Activated naive CD4-positive, alpha-beta T cell treated with anti-CD3 and anti-CD28 coated beads for 36 hours (primary cell): ENCODE measurements at regions not wholly inside any gene's neighbourhood (a gene's known extent, or its start where the extent isn't known, plus 50 kb on each side); places are given as distances from the start of the nearest gene placed in this dataset.

Experiments
- CTCF ChIA-PET: fragments of 350-600 bp; sonication (Branson Sonifier 250); formaldehyde crosslinking; loops from one replicate; lab custom pipeline; 2021; ENCODE audit warnings: antibody characterized with exemption; lab: Charles Lee
- DNase-seq: peaks from one replicate; pipeline ENCODE4 v3.0.0-alpha.2; 2020
- H3K27ac Mint-ChIP-seq: one replicate; pipeline ENCODE4 v1.8.0; 2021; ENCODE audit warnings: mild to moderate bottlenecking, mixed read lengths
- H3K27me3 Mint-ChIP-seq: one replicate; pipeline ENCODE4 v1.8.0; 2021; ENCODE audit warnings: low read depth, mixed read lengths
- H3K36me3 Mint-ChIP-seq: one replicate; pipeline ENCODE4 v1.8.0; 2021; ENCODE audit warnings: low read depth, mixed read lengths
- H3K4me1 Mint-ChIP-seq: one replicate; pipeline ENCODE4 v1.8.0; 2021; ENCODE audit warnings: low read depth, mixed read lengths
- H3K4me3 Mint-ChIP-seq: one replicate; pipeline ENCODE4 v1.8.0; 2021; ENCODE audit warnings: mild to moderate bottlenecking, moderate library complexity, mixed read lengths
- H3K9me3 Mint-ChIP-seq: one replicate; pipeline ENCODE4 v1.8.0; 2021; ENCODE audit warnings: mixed read lengths
- intact Hi-C: fragments of 100-400 bp; cut with micrococcal nuclease; formaldehyde crosslinking; loops from one replicate; pipeline ENCODE4 v1.15.1; 2023

DNA sequence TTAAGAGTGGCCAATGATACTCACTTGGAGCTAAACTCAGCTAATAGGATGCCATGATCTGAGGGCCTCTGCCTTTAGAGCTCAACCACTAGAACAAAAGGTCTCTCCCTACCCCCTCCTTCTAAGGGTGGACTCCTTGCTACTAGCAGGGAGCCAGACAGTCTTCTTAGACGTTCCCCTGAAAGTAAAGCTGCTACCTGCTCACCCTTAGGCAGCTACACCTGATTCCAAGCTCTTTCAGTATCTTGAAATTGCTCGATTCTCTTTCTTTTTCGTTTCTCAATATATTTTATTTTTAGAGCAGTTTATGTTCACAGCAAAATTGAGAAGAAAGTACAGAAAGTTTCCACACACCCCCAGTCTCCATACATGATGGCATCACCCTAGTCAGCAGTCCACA is 112.6 kb upstream of the KCNJ15 start:
- CTCF ChIA-PET: no interaction called here
- Mint-ChIP-seq H3K27ac (no peak overlapping the region), H3K9me3 (peaks cover 8% of the 10 kb centered on the region), H3K4me3 (no peak overlapping the region), H3K27me3 (peaks cover 10% of the 10 kb centered on the region), H3K36me3 (peaks cover 3% of the 10 kb centered on the region), H3K4me1 (no peaks in the 10 kb centered on the region)
- DNase-seq: no peak
- intact Hi-C loops: no loop called here

DNA sequence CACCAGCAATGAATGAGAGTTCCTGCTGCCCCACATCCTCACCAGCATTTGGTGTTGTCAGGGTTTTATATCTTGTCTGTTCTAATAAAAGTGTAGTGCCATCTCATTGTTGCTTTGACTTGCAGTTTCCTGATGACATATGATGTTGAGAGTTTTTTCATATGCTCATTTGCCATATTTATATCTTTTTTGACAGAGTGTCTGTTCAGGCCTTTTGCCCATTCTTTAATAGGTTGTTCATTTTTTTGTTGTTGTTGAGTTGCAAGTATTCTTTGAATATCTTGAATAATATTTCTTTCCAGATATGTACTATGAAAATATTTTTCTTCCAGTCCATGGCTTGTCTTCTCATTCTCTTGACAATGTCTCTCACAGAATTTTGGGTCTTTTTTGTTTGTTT is 111.7 kb upstream of the KCNJ15 start:
- intact Hi-C loops: no loop called here
- H3K4me1 Mint-ChIP-seq: no peaks in the 10 kb centered on the region
- CTCF ChIA-PET: no interaction called here
- H3K27ac Mint-ChIP-seq: no peak overlapping the region
- peaks cover 10% of the 10 kb centered on the region for H3K27me3 Mint-ChIP-seq
- no peak overlapping the region for H3K4me3 Mint-ChIP-seq
- H3K9me3 Mint-ChIP-seq: peaks cover 8% of the 10 kb centered on the region
- DNase-seq: no peak
- peaks cover 3% of the 10 kb centered on the region for H3K36me3 Mint-ChIP-seq

DNA sequence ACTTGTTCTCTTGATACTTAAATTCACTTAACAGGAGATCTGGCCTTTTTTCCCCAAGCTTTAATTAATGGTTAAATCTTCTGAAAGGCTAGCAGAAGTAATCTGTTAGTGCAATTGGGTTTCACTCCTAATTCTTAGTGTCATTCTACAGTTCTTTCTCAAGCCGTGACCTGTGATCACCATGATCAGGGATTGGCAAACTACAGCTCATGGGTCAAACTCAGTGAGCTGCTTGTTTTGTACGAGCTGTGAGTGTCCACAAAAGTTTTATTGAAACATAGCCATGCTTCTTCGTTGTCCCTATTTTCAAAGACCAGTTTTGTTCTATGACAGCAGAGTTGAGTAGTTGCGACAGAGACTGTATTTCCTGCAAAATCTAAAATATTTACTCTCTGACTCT is 109.4 kb upstream of the KCNJ15 start:
- CTCF ChIA-PET: interaction anchor here (1.9 kb wide), 1 partner anchor 12 kb away, joined by 7 read pairs; no protein-coding TSS in a partner anchor
- intact Hi-C loops: no loop called here
- H3K4me3 Mint-ChIP-seq: no peak overlapping the region
- DNase-seq: no peak
- peaks cover 8% of the 10 kb centered on the region for H3K27me3 Mint-ChIP-seq
- H3K27ac Mint-ChIP-seq: no peak overlapping the region
- peaks cover 4% of the 10 kb centered on the region for H3K9me3 Mint-ChIP-seq
- peaks cover 3% of the 10 kb centered on the region for H3K36me3 Mint-ChIP-seq
- H3K4me1 Mint-ChIP-seq: no peaks in the 10 kb centered on the region

DNA sequence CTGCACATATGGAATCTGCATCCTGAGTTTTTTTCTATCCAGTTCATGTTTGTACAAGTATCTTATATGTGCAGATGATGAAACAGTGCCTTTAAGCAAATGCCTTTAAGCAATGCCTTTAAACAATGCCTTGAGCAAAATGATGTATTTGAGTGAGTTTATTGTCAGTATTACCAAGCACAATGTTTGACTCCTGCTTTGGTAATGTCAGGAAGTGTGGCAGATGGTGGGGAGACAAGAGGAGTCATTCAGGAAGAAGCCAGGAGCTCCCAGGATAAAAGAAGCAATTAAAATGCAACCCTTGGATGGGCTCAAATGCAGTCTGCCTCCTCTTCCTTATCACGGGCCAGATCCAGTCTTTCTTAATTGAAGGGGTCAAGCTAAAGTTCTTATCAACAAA is 108.7 kb upstream of the KCNJ15 start:
- Mint-ChIP-seq H3K27ac (no peak overlapping the region), H3K27me3 (peaks cover 10% of the 10 kb centered on the region), H3K36me3 (peaks cover 3% of the 10 kb centered on the region), H3K4me3 (no peak overlapping the region), H3K9me3 (peaks cover 4% of the 10 kb centered on the region), H3K4me1 (no peaks in the 10 kb centered on the region)
- intact Hi-C loops: no loop called here
- CTCF ChIA-PET: interaction anchor here (1.9 kb wide), 1 partner anchor 11 kb away, joined by 7 read pairs; no protein-coding TSS in a partner anchor
- DNase-seq: no peak

DNA sequence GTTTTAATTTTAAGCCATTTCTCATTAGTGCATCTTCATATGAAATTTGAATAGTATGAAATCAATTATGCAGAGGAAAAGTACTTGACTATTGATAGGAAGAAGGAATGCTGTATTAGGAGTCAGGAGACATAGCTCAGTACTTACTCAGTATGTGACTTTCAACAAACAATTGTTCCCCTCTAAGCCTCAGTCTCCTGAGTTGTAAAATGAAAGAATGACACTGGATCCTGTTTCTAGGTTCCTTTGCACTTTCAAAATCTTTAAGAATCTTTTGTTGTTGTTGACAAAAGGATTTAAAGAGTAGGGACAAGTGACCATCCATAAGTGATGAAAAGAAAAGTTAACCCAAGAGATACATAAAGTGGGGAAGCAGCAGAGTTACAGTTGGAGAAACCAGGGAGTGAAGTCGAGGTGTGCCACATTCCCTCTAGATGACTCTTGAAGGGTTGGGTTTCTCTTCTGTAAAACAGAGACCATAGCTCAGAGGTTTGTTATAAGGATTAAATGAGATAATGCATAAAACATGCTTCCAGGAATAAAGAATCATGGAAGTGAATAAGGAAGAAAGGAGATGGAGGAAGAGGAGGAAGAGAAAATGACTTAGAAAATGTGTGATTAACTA is 105.7 kb upstream of the KCNJ15 start:
- CTCF ChIA-PET: no interaction called here
- no peaks in the 10 kb centered on the region for H3K9me3 Mint-ChIP-seq
- DNase-seq: no peak
- H3K4me1 Mint-ChIP-seq: no peaks in the 10 kb centered on the region
- no peaks in the 10 kb centered on the region for H3K36me3 Mint-ChIP-seq
- H3K27me3 Mint-ChIP-seq: peaks cover 15% of the 10 kb centered on the region
- intact Hi-C loops: no loop called here
- H3K4me3 Mint-ChIP-seq: no peak overlapping the region
- H3K27ac Mint-ChIP-seq: no peak overlapping the region

DNA sequence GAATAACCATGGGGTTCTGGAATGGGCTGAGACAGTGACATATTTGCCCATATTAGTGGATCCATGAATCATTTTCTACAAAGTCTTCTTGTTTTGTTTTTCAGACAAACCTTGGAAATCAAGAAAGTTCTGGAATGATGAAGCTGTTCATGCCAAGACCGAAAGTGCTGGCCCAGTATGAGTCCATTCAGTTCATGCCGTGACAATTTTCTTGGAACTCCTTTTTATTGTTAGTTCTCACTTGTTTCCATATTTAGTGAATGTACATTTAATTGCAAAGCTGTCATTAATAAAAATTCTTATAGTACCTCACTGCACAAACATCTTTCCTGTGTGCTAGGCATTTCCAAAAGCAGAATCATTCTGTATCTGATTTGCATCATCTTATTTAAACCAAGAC is 100.6 kb upstream of the KCNJ15 start:
- Mint-ChIP-seq H3K4me1 (no peaks in the 10 kb centered on the region), H3K36me3 (no peaks in the 10 kb centered on the region), H3K27ac (no peak overlapping the region), H3K27me3 (peaks cover 23% of the 10 kb centered on the region), H3K9me3 (no peaks in the 10 kb centered on the region), H3K4me3 (no peak overlapping the region)
- CTCF ChIA-PET: interaction anchor here (2.4 to 7.9 kb wide), 2 partner anchors 13 to 198 kb away, joined by 14 to 134 read pairs; no protein-coding TSS in a partner anchor
- no peak for DNase-seq
- intact Hi-C loops: no loop called here

DNA sequence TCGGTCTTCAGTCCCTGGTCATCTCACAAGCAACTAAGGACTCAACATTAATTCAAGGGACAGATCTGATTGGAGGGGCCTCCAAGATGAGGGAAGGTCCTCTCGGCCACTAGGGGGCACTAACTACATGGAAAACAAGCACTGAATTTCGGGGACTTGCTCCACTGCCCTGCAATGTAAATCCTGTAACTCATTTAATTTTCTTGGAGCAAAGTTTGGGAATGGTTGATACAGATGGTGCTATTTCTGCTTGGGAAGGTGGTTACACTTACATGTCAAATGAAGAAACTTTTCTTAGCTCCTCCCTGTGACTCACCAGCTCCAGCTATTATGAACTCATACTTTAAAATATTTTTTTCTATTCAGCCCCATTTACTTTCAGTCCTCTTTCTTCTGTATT is 97.4 kb upstream of the KCNJ15 start:
- Mint-ChIP-seq H3K36me3 (no peaks in the 10 kb centered on the region), H3K9me3 (no peaks in the 10 kb centered on the region), H3K27ac (no peak overlapping the region), H3K27me3 (peaks cover 16% of the 10 kb centered on the region), H3K4me1 (no peaks in the 10 kb centered on the region), H3K4me3 (no peak overlapping the region)
- peak; percentile 76 for DNase-seq
- intact Hi-C loops: loop anchor here (1.0 kb wide), 3 partner anchors 60 to 197 kb away; no protein-coding TSS in a partner anchor
- CTCF ChIA-PET: interaction anchor here (0.8 to 7.9 kb wide), 10 partner anchors 10 to 195 kb away, joined by 3 to 134 read pairs (median 4); no protein-coding TSS in a partner anchor

DNA sequence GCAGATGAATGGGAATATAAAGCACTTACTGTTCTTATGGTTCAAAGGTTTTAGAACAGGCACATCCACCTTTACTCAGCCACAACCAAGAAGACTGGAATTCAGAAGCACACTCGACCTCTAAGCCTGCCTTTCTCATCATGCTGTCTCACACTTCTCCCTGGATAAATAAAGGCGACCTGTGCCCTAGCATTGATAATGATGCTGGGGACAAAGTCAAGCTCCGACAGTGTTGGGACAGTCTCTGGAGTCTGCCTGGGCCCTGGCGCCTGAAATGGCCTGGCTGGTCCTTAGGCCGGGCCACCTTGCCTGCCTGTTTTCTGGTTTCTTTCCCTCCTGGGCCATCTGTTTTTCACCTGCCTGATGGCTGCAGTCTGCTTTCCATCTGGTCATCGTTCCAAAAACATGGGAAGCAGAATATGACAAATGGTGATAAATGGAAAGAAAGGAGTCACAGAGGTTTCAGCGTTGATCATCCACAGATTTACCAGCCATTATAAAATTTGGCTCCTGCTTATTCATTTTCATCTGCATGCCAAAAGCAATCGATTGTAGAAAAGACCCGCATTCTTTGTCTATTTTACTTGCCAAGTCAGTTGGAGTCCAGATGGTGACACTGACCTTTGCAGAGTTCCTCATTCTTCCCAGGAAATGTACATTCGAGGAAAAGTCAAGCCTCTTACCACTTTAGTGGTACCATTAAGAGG is 91.2 kb upstream of the KCNJ15 start:
- no peaks in the 10 kb centered on the region for H3K4me1 Mint-ChIP-seq
- intact Hi-C loops: no loop called here
- CTCF ChIA-PET: interaction anchor here (1.6 to 6.6 kb wide), 2 partner anchors 186 to 187 kb away, joined by 5 to 55 read pairs; no protein-coding TSS in a partner anchor
- H3K4me3 Mint-ChIP-seq: no peak overlapping the region
- H3K9me3 Mint-ChIP-seq: no peaks in the 10 kb centered on the region
- H3K36me3 Mint-ChIP-seq: no peaks in the 10 kb centered on the region
- H3K27me3 Mint-ChIP-seq: peaks cover 2% of the 10 kb centered on the region
- no peak for DNase-seq
- H3K27ac Mint-ChIP-seq: no peak overlapping the region

DNA sequence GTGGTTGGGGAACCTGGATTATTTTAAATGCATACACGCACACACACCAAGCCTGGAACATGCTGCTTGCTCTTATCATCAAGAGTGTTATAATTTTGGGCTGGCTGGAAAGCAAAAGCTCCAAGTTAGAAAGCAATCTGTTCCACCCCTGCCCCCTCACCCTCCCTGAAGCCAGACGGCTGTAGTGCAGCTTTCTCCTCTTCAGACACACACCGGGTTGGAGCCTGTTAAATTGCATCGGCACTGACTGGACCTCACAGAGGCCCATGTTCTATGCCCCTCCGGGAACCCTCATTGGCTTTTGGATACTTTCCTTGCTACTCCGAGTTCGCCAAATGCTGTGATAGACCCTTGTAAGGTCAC is 90.6 kb upstream of the KCNJ15 start:
- CTCF ChIA-PET: interaction anchor here (0.6 to 6.6 kb wide), 3 partner anchors 186 to 314 kb away, joined by 4 to 55 read pairs (median 43); no protein-coding TSS in a partner anchor
- Mint-ChIP-seq H3K27me3 (peaks cover 2% of the 10 kb centered on the region), H3K36me3 (no peaks in the 10 kb centered on the region), H3K4me1 (no peaks in the 10 kb centered on the region), H3K9me3 (no peaks in the 10 kb centered on the region), H3K4me3 (no peak overlapping the region), H3K27ac (no peak overlapping the region)
- no peak for DNase-seq
- intact Hi-C loops: no loop called here

DNA sequence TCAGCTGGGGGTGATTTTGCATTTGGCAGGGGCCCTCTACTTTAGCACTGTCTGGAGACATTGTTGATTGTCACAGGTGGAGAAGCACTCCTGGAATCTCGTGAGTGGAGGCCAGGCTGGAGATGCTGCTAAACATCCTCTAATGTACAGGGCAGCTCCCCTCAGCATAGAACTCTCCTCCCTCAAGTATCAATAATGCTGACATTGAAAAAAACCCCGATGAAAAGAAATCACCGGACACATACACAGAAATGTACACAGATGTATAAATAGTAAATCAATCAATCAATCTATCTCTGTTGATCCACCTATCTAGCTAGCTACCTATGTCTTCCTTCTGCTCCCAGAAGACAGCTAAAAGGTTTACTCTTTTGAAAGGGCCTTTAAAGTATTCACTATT is 89.4 kb upstream of the KCNJ15 start:
- H3K36me3 Mint-ChIP-seq: no peaks in the 10 kb centered on the region
- H3K4me1 Mint-ChIP-seq: no peaks in the 10 kb centered on the region
- no peaks in the 10 kb centered on the region for H3K27me3 Mint-ChIP-seq
- H3K4me3 Mint-ChIP-seq: no peak overlapping the region
- DNase-seq: no peak
- H3K9me3 Mint-ChIP-seq: no peaks in the 10 kb centered on the region
- CTCF ChIA-PET: interaction anchor here (4.4 to 6.6 kb wide), 3 partner anchors 10 to 189 kb away, joined by 14 to 55 read pairs (median 43); no protein-coding TSS in a partner anchor
- H3K27ac Mint-ChIP-seq: no peak overlapping the region
- intact Hi-C loops: no loop called here

DNA sequence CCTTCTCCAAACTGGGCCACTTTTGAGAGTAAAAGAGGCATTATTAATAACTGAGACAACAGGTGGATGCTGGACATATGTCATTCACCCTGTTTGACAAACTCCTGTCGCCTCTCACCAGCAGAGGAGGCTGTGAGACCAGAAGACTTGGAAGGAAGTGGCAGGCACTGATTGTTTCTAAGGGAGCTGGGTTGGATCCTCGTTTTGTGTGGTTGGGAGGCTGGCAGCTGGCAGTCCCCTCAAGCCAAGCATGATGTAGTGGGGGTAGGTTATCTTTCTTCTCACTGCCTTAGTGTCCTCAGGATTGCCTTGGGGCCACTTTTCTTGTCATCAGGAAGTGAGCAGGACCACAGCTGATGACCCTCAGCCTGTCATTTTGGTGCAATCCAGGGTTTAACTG is 86.5 kb upstream of the KCNJ15 start:
- Mint-ChIP-seq H3K4me1 (no peaks in the 10 kb centered on the region), H3K4me3 (no peak overlapping the region), H3K36me3 (no peaks in the 10 kb centered on the region), H3K9me3 (no peaks in the 10 kb centered on the region), H3K27ac (no peak overlapping the region), H3K27me3 (no peaks in the 10 kb centered on the region)
- DNase-seq: peak; percentile 41
- intact Hi-C loops: loop anchor here (1.0 kb wide), 1 partner anchor 182 kb away; no protein-coding TSS in a partner anchor
- CTCF ChIA-PET: interaction anchor here (0.6 to 6.6 kb wide), 9 partner anchors 13 to 228 kb away, joined by 3 to 55 read pairs (median 3); no protein-coding TSS in a partner anchor
